Hematopoietic multipotent progenitor cell treated with erythropoietin and hydrocortisone succinate and interleukin-3 and kit ligand, for 15 days (in vitro differentiated cells): ENCODE measurements at regions not wholly inside any gene's neighbourhood (a gene's known extent, or its start where the extent isn't known, plus 50 kb on each side); places are given as distances from the start of the nearest gene placed in this dataset.

ENCODE experiments used
- DNase-seq: peaks from one replicate; pipeline ENCODE4 v3.0.0-alpha.2; 2015; ENCODE audit warnings: low spot score

DNA sequence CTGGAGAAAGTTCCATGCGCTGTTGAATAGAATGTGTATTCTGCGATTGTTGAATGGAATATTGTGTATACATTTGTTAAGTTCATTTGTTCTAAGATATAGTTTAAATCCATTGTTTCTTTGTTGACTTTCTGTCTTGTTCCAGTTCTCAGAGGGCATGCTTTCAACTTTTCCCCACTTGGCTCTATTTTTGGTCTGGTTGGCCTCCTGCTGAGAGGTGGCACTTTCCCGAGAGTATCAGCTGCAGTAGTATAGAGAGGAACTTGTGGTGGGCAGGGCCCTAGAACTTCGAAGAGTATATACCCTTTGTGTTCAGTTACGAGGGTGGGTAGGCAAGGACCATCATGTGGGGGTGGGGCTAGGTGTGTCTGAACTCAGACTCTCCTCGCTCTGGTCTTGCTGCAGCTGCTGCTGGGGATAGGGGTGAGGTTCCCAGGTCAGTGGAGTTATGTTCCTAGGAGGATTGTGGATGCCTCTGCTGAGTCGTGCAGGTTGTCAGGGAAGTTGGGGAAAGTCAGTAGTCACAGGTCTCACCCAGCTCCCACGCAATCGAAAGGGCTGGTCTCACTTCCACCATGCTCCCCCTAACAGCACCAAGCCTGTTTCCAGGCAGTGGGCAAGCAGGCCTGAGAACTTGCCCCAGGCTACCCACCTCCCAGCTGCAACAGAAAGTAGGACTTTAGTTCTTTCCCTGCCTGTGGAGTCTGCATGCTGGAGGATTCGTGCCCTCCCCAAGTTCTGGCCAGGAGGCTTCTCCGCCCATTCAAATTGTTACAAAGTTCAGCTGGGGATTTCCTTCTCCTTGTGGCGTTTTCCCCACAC lies 118.9 kb upstream of the SSTR4 start:
- no peak for DNase-seq

DNA sequence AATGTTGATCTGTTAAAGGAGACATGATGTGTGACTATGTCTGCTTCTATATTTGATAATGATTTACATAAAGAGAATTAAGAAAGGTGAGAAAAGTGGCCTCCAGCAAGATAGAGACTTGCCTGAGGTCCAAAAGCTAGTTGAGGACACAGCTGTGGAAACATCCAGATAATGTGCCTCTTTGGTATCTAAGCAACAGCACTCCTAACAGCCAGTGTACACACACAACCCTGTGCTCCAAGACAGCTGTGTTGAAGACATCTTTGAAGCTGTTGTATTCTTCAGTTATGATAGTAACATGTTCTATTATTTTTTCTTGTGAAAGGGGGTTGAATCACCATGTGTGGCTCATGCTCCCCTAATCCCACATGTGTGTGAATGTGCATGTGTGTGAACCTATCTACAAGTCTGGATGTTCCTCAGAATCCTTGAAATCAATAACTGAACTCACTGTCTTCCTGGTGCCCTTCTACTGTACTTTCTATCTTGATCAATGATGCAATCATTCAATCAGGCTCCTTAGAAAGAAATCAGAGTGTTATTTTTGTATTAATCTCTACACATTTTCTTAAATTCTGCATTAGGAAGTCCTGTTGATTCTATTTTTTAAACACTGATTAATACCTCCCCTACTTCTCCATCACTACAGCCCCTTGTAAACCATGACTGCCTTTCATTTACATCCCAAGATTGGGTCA lies 116.7 kb upstream of the SSTR4 start:
- DNase-seq = no peak

DNA sequence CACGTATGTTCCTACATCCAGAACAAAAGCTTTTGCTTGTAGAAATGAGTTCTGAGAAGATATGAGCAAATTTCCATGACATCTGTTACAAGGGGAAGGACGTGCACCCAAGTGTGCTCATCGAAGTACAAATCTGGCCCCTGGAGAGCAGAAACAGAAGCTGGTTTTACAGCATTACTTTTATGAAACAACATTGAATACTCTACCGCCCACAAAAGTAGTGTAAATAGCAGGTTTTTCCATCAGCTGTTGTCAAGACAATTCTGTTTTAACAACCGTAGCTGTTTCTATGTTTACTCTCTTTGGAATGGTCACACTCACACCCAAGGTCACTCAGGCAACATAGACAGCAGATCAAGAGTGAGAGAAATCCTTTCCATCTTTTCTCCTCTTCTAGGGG lies 114.2 kb upstream of the SSTR4 start:
- DNase-seq = no peak

DNA sequence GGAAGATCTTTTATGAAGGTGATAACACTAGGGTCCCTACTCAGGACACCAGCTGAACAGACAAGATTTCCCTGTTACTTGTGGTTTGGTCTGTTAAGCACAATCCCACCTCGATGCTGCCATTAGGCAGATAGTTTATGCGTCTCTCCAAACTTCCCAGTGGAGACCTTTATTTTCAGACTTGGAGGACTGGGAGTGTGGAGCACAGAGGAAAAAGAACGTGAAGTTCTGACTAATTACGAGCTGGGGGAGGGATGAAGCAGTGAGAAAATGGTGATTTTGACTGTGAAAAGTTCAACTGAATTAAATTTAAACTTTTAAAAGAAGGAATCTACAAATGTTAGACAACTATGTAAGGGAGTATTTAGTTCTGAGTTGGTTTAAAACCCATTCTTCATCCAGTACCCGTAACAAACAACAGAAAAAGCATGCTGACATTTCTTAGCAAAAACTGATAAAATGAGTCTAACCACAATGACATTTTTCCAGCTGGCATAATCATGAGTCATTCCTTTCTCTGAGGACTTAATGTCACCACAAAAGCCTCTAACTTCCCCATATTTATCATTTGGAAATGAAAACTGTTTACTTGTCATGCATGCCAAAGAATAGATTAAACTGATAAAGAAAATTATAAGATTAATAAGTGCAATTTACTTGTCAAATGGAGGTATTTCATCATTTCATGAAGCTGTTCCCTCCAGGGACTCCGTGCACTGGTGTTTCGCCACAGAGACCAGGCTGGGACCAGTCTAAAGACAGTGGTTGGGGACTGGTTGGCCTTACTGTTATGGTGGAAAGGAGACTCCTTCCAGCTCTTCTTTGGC lies 113.3 kb upstream of the SSTR4 start:
- DNase-seq = no peak

DNA sequence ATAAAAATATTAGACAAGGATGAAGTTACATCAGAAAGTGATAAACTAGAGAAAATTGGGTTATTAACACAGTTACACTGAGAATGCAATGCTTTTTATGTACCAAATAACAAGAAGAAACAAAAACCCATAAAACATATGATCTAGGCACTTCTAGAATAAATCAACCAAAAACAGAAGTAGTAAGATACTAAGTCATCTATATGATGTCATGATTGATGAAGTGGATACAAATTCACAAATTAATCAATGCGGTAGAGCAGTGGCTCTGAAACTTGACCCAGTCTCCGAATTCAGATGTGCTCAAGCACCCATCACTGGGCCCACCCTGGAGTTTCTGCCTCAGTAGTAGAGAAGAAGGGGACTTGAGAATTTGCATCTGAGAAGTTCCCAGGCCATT lies 112.1 kb upstream of the SSTR4 start:
- DNase-seq = no peak

DNA sequence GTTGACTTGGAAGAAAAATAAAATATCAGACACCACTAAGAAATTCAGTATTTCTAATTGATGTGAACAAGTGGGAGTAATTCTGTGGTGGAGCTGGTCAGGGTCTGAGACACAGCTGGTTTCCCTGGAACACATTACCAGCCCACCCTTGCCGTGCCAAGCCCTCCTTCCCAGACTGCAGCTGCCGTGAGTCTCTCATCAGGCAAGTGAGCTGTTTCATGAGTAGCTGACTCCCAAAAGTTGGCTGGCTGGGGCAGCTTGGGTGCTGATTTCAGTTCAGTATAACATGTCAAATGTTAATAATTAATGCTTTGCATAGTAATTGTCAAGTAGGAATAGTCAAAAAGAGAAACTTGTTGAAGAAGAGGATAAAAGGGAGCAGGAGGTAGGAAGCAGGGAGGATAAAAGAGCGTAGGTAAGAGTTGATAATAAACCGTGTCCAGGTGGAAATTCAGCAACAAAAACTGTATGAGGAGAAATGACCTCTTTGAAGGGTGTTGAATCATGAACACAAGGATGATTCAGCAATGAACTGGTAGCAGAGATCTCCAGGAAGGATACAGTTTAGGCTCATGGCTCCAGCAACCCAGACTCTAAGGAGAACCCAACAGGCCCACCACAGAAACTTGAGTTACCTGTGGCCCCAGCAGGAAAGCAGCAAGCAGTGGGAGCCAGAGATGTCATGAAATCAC lies 110.9 kb upstream of the SSTR4 start:
- DNase-seq = no peak

DNA sequence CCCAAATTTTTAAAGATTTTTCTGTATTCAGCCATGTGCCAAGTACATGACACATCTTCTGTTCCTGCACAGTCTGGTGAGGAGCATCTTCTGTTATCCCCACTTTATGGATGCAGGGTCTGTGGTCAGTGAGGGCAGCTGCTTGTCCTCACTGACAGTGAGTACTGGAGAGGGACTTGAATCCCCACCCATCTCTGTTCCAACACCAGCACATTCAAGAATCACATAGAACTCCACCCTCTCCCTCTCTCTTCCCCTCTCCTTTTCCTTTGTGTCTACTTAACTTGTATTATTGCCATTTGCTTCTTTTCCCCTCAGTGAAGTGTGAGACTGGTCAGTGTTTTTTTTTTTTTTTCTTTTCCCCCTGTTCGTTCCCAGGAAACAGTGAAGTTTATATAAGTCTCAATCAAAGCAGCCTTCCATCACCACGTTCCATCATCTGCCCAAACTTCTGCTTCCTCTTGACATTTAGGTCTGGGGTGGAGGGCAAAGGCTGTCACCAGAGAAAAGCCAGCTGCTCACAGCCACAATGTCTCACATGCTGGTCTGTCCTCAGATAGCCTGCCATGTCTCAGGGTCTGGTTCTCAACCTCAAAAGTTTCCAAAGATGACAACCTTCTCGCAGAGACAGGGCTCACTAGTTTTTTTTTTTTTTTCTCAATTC lies 110.0 kb upstream of the SSTR4 start:
- DNase-seq = no peak

DNA sequence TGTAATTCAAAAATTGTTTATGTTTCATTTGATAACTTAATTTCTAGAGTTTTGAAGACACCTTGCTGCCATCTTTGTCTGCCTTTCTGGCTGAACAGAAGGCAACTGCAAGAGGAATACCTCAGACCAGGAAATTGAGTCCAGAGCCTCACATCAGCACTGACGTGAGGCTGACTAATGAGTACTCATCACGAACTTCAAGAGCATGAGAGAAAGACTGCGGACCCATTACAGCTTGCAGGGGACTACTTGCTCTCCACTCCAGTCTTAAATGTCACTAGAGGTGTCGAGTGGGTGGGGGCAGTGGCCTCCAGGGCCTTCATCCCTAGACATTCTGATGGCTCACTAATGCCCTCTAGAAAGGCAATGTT lies 109.5 kb upstream of the SSTR4 start:
- DNase-seq = no peak

DNA sequence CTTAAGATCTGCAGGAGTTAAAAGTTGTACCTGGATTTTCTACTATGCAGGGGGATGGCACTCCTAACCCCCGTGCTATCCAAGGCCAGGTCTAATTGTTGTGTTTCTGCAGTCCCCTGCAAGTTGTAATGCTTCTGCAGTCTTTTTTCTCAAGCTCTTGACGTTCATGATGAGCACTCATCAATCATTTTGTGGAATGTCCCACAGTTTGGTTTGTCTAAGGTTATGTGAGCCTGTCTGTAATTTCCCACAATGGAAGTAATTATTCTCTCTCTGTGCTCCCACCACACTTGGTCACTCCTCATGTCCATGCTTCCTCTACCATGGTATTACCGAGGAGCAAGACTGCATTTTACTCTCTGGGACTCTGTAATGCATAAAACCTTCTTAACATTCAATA lies 107.6 kb upstream of the SSTR4 start:
- no peak for DNase-seq

DNA sequence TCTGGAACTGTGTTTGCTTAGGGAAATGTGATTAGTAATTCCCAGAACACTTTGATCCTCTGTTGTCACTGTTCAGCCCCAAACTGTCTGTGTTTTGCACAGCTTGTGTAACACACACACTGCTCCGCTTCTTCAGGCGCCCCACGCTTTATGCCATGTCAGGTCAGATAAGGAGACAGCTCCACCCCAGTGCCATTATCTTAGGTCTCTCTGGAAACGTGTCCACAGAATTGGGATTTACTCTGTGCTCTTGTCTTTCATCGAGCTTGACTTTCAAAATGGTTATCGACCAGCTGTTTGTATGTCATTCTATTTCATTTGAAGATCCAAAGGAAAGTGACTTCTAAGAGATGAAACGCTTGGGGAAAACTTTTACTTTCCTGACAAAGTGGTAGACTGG lies 106.4 kb upstream of the SSTR4 start:
- DNase-seq = no peak

DNA sequence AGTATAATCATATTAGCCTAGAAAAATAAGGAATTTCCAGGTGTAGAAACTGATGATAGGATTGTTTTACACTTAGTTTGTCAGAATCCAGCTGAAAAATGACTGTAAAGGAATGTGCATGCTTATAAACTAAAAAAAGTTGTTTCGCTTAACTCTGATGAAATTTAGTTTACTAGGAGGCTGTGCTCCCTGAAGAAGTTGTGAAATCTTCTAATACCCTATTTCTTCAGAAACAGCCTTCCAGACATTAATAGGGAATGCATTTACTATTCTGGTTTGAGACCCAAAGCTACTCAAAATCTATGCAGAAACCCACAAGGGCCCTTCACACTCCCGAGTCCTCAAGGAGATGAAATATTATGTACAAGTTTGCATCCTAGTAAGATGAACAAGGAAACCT lies 105.5 kb upstream of the SSTR4 start:
- no peak for DNase-seq

DNA sequence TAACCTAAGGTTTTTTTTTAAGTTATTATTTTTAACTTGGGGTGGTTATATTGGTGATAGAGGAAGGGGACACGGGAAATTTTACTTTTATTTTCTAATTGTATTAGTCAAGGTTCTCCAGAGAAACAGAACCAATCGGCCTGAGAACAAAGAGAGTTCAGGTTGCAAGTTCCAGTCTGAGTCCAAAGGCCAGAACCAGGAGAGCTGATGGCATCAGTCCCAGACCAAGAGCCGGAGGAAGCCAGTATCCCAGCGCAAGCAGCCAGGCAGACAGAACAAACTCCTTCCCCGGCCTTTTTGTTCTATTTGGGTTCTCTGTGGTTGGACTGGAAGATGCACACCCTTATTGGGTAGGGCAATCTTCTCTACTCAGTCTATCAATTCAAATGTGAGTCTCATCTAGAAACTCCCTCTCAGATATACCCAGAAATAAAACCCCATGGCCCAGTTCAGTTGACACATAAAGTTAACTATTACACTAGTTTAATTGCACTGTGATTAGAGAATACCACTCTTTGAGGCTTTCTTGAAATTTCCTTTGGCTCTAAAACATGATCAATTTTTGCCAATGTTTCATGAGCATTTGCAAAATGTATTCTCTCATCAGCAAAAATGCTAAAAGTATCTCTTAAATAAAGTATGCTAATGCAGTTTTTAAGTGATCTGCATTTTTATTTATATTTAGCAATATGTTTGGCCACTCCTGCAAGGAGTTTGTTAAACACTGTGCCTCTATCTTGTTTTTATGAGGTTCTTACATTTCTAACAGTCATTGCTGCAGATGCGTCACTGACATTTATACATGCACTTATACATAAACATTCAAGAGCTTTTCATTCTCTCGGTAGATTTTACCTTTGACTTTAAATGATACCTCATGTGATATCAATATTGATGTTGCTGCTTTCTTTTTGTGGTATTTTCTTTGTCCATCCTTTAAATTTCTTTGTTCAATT lies 103.2 kb upstream of the SSTR4 start:
- no peak for DNase-seq

DNA sequence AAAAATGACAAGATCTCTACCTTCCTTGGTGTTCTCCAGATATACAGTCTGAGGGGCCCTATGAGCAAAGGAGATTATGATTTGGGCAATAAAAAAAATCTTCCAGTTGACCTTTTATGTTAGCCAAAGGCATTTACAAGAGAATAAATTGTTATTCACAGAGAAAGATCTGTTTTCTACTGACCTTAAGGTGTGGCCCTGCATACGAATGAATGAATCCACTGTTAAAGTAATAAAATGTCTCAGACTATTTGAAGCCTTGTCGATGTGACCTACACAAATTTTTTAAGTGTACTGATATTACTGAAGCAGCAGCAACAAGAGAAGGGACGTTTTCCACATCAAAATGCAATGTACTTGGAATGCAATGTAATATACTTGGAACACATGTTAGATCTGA lies 95.9 kb upstream of the SSTR4 start:
- no peak for DNase-seq

DNA sequence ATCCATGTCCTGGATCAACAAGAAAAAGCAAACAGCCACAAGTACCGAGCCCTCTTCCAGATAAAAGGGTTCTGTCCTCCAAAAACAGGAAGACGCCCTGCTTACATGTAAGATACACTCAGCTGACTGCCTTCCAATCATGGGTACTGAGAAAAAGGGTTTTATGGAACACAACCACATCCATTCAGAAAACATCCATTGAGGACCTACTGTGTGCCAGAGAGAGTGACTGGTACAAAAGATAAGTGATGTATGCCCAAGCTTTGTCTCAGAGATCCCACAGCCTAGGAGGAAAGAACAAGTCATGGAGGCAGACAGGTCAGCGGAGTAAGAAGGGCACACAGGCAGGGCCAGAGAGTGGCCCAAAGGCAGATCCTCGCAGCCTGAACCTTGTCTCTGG lies 94.8 kb upstream of the SSTR4 start:
- DNase-seq = no peak

DNA sequence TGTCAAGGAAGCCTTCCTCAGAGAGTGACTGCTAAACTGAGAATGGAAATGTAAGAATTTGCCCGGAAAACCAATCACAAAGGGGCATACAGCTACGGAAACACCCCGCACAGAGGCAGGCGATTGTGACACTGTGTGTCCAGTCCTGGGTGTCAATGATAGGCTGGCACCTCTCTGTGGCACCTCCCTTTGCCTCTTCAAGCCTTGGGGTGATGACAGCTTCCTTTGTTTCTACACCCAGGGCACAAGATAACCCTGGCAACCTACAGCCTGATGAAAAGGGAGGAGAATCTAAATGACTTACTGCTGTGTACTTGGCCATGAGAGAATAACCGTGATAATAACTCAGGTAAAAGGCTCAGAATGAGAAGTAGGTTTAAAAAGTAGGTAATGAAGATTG lies 93.6 kb upstream of the SSTR4 start:
- DNase-seq = no peak

DNA sequence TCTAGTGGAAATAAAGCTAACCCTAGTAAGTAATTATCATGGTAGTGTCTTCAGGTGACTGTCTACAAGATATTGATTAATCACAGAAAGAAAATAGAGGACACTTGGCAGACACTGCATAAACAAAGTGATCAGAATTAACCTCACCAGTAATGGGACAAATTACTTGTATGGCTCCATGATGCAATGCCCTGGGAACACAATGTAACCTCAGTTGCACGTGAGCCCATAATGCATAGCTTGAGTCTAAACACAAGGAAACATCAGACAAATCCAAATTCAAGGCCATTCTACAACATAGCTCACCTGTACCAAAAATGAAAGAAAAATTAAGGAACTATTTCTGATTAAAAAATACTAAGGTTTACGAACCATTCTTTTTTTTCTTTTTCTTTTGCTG lies 92.4 kb upstream of the SSTR4 start:
- no peak for DNase-seq

DNA sequence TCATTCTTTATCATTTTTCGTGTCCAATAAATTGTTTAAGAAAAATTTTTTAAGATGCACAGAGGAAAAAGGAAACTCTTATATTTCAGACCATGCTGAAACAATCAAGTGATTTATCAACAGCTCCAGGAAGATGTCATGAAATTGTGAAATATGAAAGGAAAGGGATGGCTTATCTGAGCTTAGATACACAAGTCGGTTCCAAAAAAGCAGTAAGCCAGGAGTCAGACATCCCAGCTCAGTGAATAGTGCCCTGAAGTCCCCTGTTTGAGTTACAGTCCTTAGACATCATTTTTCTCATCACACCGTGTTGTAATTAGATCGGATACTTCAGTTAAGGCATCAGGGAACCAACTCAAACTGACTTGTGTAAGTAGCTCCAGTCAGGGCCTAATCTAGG lies 91.0 kb upstream of the SSTR4 start:
- DNase-seq = no peak

DNA sequence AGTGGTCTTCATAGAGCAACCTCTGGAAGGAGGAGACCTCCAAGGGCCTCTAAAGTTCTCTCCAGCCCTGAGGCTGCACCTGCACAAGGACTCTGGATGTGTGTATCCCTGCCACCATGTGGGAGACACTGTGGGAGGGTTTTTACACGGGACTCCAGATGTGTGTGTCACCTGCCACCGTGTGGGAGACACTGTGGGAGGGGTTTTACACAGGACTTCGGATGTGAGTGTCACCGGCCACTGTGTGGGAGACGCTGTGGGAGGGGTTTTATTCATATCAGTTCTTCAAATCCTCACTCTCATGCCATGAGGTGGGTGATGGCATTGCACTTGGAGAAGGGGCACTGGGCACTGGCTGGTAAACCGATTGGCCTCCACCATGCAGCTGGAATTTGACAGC lies 90.2 kb upstream of the SSTR4 start:
- DNase-seq = no peak

DNA sequence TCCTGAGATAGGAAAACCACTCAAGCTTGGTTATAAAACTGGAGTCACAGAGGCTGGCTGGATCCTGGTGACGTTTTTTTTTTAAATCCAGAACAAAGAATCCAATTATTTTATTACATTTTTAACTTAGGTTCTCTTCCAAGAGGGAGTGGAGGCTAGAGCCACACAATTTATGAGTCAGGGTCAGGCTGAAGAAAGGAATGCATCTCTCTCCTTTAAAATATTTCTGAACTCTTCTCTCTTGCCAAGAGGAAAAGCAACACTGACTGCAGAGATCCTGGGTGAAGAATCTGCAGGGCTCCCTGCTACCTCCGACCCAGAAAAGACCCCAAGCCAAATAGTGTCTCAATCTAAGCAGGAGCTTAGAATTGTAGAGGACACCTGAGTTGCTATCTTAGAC lies 88.5 kb upstream of the SSTR4 start:
- DNase-seq = no peak

DNA sequence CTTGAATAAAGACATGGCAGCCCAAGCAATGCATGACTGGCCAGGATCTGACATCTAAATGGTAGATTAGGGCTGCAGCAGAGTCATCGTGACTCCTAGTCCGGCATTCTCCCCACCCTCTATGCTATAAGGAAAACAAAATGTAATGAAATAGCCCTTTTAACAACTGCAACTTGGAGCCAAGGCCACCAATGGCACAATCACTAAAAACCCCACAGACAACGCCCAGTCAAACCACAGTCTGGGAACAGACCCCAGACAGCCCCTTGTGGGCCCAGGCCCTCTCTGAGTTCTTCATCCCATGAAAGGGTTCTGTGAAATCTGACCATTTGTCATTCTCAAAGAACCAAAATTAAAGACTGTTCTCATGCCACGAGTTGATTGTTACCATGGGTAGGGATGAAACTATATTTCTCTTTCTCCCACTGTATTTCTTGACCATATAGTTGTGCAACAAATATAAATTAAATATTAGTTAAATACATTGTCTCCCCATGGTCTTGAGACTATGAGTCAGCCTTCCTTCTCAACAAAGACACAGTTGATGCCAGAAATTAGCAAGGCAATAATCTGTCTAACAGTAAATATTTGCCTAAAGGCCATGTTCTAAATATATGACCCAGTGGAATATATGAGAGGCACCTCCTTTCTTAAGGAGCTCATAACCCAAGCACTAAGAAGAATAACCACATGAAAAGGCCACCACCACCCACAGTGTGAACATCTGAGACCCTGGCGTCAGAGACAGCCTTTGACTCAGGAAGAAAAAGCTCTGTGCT lies 85.6 kb upstream of the SSTR4 start:
- DNase-seq = no peak
